ENCODE measurements at regions not wholly inside any gene's neighbourhood (a gene's known extent, or its start where the extent isn't known, plus 50 kb on each side); places are given as distances from the start of the nearest gene placed in this dataset.

GRCh38 chr14:27085500-27085899 lies 487.7 kb upstream of the NOVA1 start:
- H3K4me1 ChIP-seq (ENCODE audit: control insufficient read depth in 3 of 3, insufficient read depth in 3 of 3, low read length in 3 of 3): no peaks in the 10 kb centered on the region
- H3K4me3 ChIP-seq (ENCODE audit: low read length in 3 of 3): no peak overlapping the region
- H3K27me3 ChIP-seq (ENCODE audit: control insufficient read depth in 3 of 3, insufficient read depth in 3 of 3, low read length in 3 of 3): no peaks in the 10 kb centered on the region
- H3K27ac ChIP-seq (ENCODE audit: low read depth, low read length): no peak overlapping the region
- no peaks in the 10 kb centered on the region for H3K36me3 ChIP-seq (ENCODE audit: control insufficient read depth in 3 of 3, insufficient read depth in 3 of 3, low read length in 3 of 3)
- H3K9ac ChIP-seq (ENCODE audit: low read depth in 1 of 3, low read length in 3 of 3): no peak overlapping the region
- peaks cover 0 to 2% (median 0%) of the 10 kb centered on the region in 3 donors for H3K9me3 ChIP-seq (ENCODE audit: control insufficient read depth in 3 of 3, low read length in 3 of 3)

- Histone ChIP-seq H3K9me3 (ENCODE audit: control insufficient read depth in 3 of 3, low read length in 3 of 3) (no peaks in the 10 kb centered on the region), H3K4me3 (ENCODE audit: low read length in 3 of 3) (no peak overlapping the region), H3K27ac (ENCODE audit: low read depth, low read length) (no peak overlapping the region), H3K4me1 (ENCODE audit: control insufficient read depth in 3 of 3, insufficient read depth in 3 of 3, low read length in 3 of 3) (no peaks in the 10 kb centered on the region), H3K36me3 (ENCODE audit: control insufficient read depth in 3 of 3, insufficient read depth in 3 of 3, low read length in 3 of 3) (no peaks in the 10 kb centered on the region), H3K27me3 (ENCODE audit: control insufficient read depth in 3 of 3, insufficient read depth in 3 of 3, low read length in 3 of 3) (no peaks in the 10 kb centered on the region), H3K9ac (ENCODE audit: low read depth in 1 of 3, low read length in 3 of 3) (no peak overlapping the region)
Observed at GRCh38 chr14:27090716-27091115, 492.9 kb upstream of the NOVA1 start.

GRCh38 chr14:27091973-27092372 lies 494.1 kb upstream of the NOVA1 start:
- H3K4me3 ChIP-seq (ENCODE audit: low read length in 3 of 3): no peak overlapping the region

GRCh38 chr14:27096091-27096490 lies 498.3 kb upstream of the NOVA1 start:
- no peaks in the 10 kb centered on the region for H3K27me3 ChIP-seq (ENCODE audit: control insufficient read depth in 3 of 3, insufficient read depth in 3 of 3, low read length in 3 of 3)
- no peak overlapping the region for H3K27ac ChIP-seq (ENCODE audit: low read depth, low read length)
- H3K4me1 ChIP-seq (ENCODE audit: control insufficient read depth in 3 of 3, insufficient read depth in 3 of 3, low read length in 3 of 3): no peaks in the 10 kb centered on the region
- no peaks in the 10 kb centered on the region for H3K9me3 ChIP-seq (ENCODE audit: control insufficient read depth in 3 of 3, low read length in 3 of 3)
- H3K9ac ChIP-seq (ENCODE audit: low read depth in 1 of 3, low read length in 3 of 3): no peak overlapping the region
- H3K4me3 ChIP-seq (ENCODE audit: low read length in 3 of 3): no peak overlapping the region
- no peaks in the 10 kb centered on the region for H3K36me3 ChIP-seq (ENCODE audit: control insufficient read depth in 3 of 3, insufficient read depth in 3 of 3, low read length in 3 of 3)

More at GRCh38 chr14:27091973-27092372, 494.1 kb upstream of the NOVA1 start:
- H3K9ac ChIP-seq (ENCODE audit: low read depth in 1 of 3, low read length in 3 of 3): no peak overlapping the region
- H3K4me1 ChIP-seq (ENCODE audit: control insufficient read depth in 3 of 3, insufficient read depth in 3 of 3, low read length in 3 of 3): no peaks in the 10 kb centered on the region
- no peak overlapping the region for H3K27ac ChIP-seq (ENCODE audit: low read depth, low read length)
- H3K36me3 ChIP-seq (ENCODE audit: control insufficient read depth in 3 of 3, insufficient read depth in 3 of 3, low read length in 3 of 3): no peaks in the 10 kb centered on the region
- H3K9me3 ChIP-seq (ENCODE audit: control insufficient read depth in 3 of 3, low read length in 3 of 3): no peaks in the 10 kb centered on the region
- no peaks in the 10 kb centered on the region for H3K27me3 ChIP-seq (ENCODE audit: control insufficient read depth in 3 of 3, insufficient read depth in 3 of 3, low read length in 3 of 3)

- H3K27ac ChIP-seq (ENCODE audit: low read depth, low read length): no peak overlapping the region
- H3K4me3 ChIP-seq (ENCODE audit: low read length in 3 of 3): no peak overlapping the region
- no peaks in the 10 kb centered on the region for H3K36me3 ChIP-seq (ENCODE audit: control insufficient read depth in 3 of 3, insufficient read depth in 3 of 3, low read length in 3 of 3)
- H3K4me1 ChIP-seq (ENCODE audit: control insufficient read depth in 3 of 3, insufficient read depth in 3 of 3, low read length in 3 of 3): no peaks in the 10 kb centered on the region
- H3K27me3 ChIP-seq (ENCODE audit: control insufficient read depth in 3 of 3, insufficient read depth in 3 of 3, low read length in 3 of 3): no peaks in the 10 kb centered on the region
- no peak overlapping the region for H3K9ac ChIP-seq (ENCODE audit: low read depth in 1 of 3, low read length in 3 of 3)
- no peaks in the 10 kb centered on the region for H3K9me3 ChIP-seq (ENCODE audit: control insufficient read depth in 3 of 3, low read length in 3 of 3)
Observed at GRCh38 chr14:27098451-27098850, 500.6 kb upstream of the NOVA1 start.

- no peak overlapping the region for H3K27ac ChIP-seq (ENCODE audit: low read depth, low read length)
Observed at GRCh38 chr14:27114180-27114579, 516.3 kb upstream of the NOVA1 start.

GRCh38 chr14:27123162-27123561 lies 525.3 kb upstream of the NOVA1 start:
- no peaks in the 10 kb centered on the region for H3K36me3 ChIP-seq (ENCODE audit: control insufficient read depth in 3 of 3, insufficient read depth in 3 of 3, low read length in 3 of 3)
- H3K9ac ChIP-seq (ENCODE audit: low read depth in 1 of 3, low read length in 3 of 3): no peak overlapping the region
- H3K4me1 ChIP-seq (ENCODE audit: control insufficient read depth in 3 of 3, insufficient read depth in 3 of 3, low read length in 3 of 3): no peaks in the 10 kb centered on the region
- no peaks in the 10 kb centered on the region for H3K27me3 ChIP-seq (ENCODE audit: control insufficient read depth in 3 of 3, insufficient read depth in 3 of 3, low read length in 3 of 3)
- no peak overlapping the region for H3K27ac ChIP-seq (ENCODE audit: low read depth, low read length)
- no peak overlapping the region for H3K4me3 ChIP-seq (ENCODE audit: low read length in 3 of 3)
- H3K9me3 ChIP-seq (ENCODE audit: control insufficient read depth in 3 of 3, low read length in 3 of 3): no peaks in the 10 kb centered on the region

More at GRCh38 chr14:27114180-27114579, 516.3 kb upstream of the NOVA1 start:
- Histone ChIP-seq H3K9me3 (ENCODE audit: control insufficient read depth in 3 of 3, low read length in 3 of 3) (peaks cover 0 to 3% (median 0%) of the 10 kb centered on the region in 3 donors), H3K4me1 (ENCODE audit: control insufficient read depth in 3 of 3, insufficient read depth in 3 of 3, low read length in 3 of 3) (no peaks in the 10 kb centered on the region), H3K27me3 (ENCODE audit: control insufficient read depth in 3 of 3, insufficient read depth in 3 of 3, low read length in 3 of 3) (no peaks in the 10 kb centered on the region), H3K36me3 (ENCODE audit: control insufficient read depth in 3 of 3, insufficient read depth in 3 of 3, low read length in 3 of 3) (no peaks in the 10 kb centered on the region), H3K9ac (ENCODE audit: low read depth in 1 of 3, low read length in 3 of 3) (no peak overlapping the region), H3K4me3 (ENCODE audit: low read length in 3 of 3) (no peak overlapping the region)

GRCh38 chr14:27127838-27128237 lies 530.0 kb upstream of the NOVA1 start:
- no peaks in the 10 kb centered on the region for H3K4me1 ChIP-seq (ENCODE audit: control insufficient read depth in 3 of 3, insufficient read depth in 3 of 3, low read length in 3 of 3)
- no peak overlapping the region for H3K27ac ChIP-seq (ENCODE audit: low read depth, low read length)
- H3K36me3 ChIP-seq (ENCODE audit: control insufficient read depth in 3 of 3, insufficient read depth in 3 of 3, low read length in 3 of 3): no peaks in the 10 kb centered on the region
- no peak overlapping the region for H3K9ac ChIP-seq (ENCODE audit: low read depth in 1 of 3, low read length in 3 of 3)
- H3K27me3 ChIP-seq (ENCODE audit: control insufficient read depth in 3 of 3, insufficient read depth in 3 of 3, low read length in 3 of 3): no peaks in the 10 kb centered on the region
- no peaks in the 10 kb centered on the region for H3K9me3 ChIP-seq (ENCODE audit: control insufficient read depth in 3 of 3, low read length in 3 of 3)
- no peak overlapping the region for H3K4me3 ChIP-seq (ENCODE audit: low read length in 3 of 3)

- no peaks in the 10 kb centered on the region for H3K9me3 ChIP-seq (ENCODE audit: control insufficient read depth in 3 of 3, low read length in 3 of 3)
- H3K36me3 ChIP-seq (ENCODE audit: control insufficient read depth in 3 of 3, insufficient read depth in 3 of 3, low read length in 3 of 3): no peaks in the 10 kb centered on the region
- no peaks in the 10 kb centered on the region for H3K4me1 ChIP-seq (ENCODE audit: control insufficient read depth in 3 of 3, insufficient read depth in 3 of 3, low read length in 3 of 3)
- no peak overlapping the region for H3K4me3 ChIP-seq (ENCODE audit: low read length in 3 of 3)
- no peaks in the 10 kb centered on the region for H3K27me3 ChIP-seq (ENCODE audit: control insufficient read depth in 3 of 3, insufficient read depth in 3 of 3, low read length in 3 of 3)
- no peak overlapping the region for H3K9ac ChIP-seq (ENCODE audit: low read depth in 1 of 3, low read length in 3 of 3)
- no peak overlapping the region for H3K27ac ChIP-seq (ENCODE audit: low read depth, low read length)
Observed at GRCh38 chr14:27134200-27134599, 536.4 kb upstream of the NOVA1 start.

- Histone ChIP-seq H3K9ac (ENCODE audit: low read depth in 1 of 3, low read length in 3 of 3) (no peak overlapping the region), H3K27me3 (ENCODE audit: control insufficient read depth in 3 of 3, insufficient read depth in 3 of 3, low read length in 3 of 3) (no peaks in the 10 kb centered on the region), H3K9me3 (ENCODE audit: control insufficient read depth in 3 of 3, low read length in 3 of 3) (no peaks in the 10 kb centered on the region), H3K4me1 (ENCODE audit: control insufficient read depth in 3 of 3, insufficient read depth in 3 of 3, low read length in 3 of 3) (no peaks in the 10 kb centered on the region), H3K36me3 (ENCODE audit: control insufficient read depth in 3 of 3, insufficient read depth in 3 of 3, low read length in 3 of 3) (no peaks in the 10 kb centered on the region), H3K27ac (ENCODE audit: low read depth, low read length) (no peak overlapping the region), H3K4me3 (ENCODE audit: low read length in 3 of 3) (no peak overlapping the region)
Observed at GRCh38 chr14:27145170-27145569, 547.3 kb upstream of the NOVA1 start.

GRCh38 chr14:27148143-27148542 lies 550.3 kb upstream of the NOVA1 start:
- Histone ChIP-seq H3K4me1 (ENCODE audit: control insufficient read depth in 3 of 3, insufficient read depth in 3 of 3, low read length in 3 of 3) (no peaks in the 10 kb centered on the region), H3K27me3 (ENCODE audit: control insufficient read depth in 3 of 3, insufficient read depth in 3 of 3, low read length in 3 of 3) (peaks cover 0 to 2% (median 0%) of the 10 kb centered on the region in 3 donors), H3K27ac (ENCODE audit: low read depth, low read length) (no peak overlapping the region), H3K9me3 (ENCODE audit: control insufficient read depth in 3 of 3, low read length in 3 of 3) (no peaks in the 10 kb centered on the region), H3K9ac (ENCODE audit: low read depth in 1 of 3, low read length in 3 of 3) (no peak overlapping the region), H3K36me3 (ENCODE audit: control insufficient read depth in 3 of 3, insufficient read depth in 3 of 3, low read length in 3 of 3) (no peaks in the 10 kb centered on the region), H3K4me3 (ENCODE audit: low read length in 3 of 3) (no peak overlapping the region)

Data from skeletal muscle tissue (tissue), 3 donors.